Urothelium cell line (cell line): ENCODE measurements at regions not wholly inside any gene's neighbourhood (a gene's known extent, or its start where the extent isn't known, plus 50 kb on each side); places are given as distances from the start of the nearest gene placed in this dataset.
"Not testable (repeated sequence)": the region's sequence is repeated elsewhere in the genome, so short reads cannot be mapped to it uniquely, and the experiment has no call there.

Experiments
- DNase-seq: peaks from one replicate; pipeline ENCODE4 v3.0.0; 2011; ENCODE audit warnings: low spot score, mixed read lengths
- FAIRE-seq: peaks from 2 replicates; lab custom pipeline; 2011; peaks lifted over from hg19 to GRCh38; lab: Jason Lieb, UNC

GRCh38 chr3:177795216-177795615 is 597.9 kb upstream of the TBL1XR1 start:
- FAIRE-seq (no peak), DNase-seq (no peak)

- FAIRE-seq (no peak), DNase-seq (no peak)
These were observed 598.6 kb upstream of the TBL1XR1 start for GRCh38 chr3:177795859-177796258.

DNA sequence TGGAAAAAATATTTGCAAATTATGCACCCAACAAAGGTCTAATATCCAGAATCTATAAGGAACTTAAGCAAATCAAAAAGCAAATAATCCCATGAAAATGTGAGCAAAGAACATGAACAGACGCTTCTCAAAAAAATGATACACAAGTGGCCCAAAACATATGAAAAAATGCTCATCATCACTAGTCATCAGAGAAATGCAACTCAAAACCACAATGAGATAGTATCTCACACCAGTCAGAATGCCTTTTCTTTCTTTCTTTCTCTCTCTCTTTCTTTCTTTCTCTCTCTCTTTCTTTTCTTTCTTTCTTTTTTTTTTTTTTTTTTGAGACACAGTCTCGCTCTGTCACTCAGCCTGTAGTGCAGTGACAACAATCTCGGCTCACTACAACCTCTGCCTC is 602.9 kb upstream of the TBL1XR1 start:
- not testable (repeated sequence) for DNase-seq, FAIRE-seq

- DNase-seq (no peak), FAIRE-seq (no peak)
These were observed 603.3 kb upstream of the TBL1XR1 start for GRCh38 chr3:177800561-177800960.

DNA sequence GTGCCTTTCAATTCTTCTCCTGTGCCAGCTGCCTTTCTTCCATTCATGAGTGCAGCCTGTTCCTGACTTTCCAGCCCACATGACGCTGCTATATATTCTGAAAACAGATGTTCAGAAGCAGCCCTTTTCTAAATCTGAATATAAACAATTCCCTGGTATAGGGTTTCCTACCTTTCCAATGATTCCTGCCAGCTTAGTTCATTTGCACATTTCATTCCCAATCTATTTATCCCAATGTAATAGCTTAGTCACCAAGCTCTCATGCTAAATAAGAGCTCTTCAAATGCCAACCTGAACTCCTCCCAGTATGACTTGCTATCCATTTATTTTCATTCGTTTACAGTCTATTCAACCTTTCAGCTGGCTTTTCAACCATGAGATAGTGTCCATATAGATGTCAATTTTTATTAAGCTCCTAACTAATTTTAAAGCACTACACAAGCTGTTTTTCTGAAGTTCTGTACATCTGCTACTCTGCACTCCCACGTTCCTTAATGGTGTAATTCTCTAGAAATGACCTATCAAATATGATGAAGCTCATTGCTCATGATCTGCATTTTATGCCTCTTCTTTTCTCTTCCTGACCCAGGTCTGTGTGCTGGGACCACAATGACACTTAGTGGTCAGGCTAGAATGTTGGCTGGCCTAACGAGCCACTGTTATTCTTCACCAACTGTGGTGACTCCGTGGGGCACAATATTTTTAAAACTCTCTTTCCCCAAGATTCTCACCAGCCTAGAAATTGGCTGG is 605.0 kb upstream of the TBL1XR1 start:
- DNase-seq: no peak
- FAIRE-seq: no peak

DNA sequence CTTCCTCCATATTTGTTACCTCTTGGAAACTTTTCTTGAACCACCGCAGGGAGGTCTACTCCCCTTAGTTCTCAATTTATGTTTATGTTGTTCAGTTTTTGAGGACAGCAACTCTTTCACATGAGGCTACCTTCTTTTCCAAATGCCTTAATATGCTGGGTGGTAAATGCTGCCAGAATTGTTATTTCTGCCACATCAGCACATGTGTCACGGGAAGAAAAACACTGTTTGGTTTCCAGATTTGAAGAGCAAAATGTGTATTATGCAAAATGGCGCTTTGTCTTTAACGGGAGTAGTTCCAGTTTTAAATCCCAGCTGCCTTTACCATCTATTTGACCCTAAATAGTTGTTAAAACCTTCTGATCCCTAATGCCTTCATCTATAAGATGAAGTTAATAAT is 606.2 kb upstream of the TBL1XR1 start:
- no peak for DNase-seq
- FAIRE-seq: no peak

GRCh38 chr3:177804032-177804431 is 606.8 kb upstream of the TBL1XR1 start:
- DNase-seq (no peak), FAIRE-seq (no peak)

DNA sequence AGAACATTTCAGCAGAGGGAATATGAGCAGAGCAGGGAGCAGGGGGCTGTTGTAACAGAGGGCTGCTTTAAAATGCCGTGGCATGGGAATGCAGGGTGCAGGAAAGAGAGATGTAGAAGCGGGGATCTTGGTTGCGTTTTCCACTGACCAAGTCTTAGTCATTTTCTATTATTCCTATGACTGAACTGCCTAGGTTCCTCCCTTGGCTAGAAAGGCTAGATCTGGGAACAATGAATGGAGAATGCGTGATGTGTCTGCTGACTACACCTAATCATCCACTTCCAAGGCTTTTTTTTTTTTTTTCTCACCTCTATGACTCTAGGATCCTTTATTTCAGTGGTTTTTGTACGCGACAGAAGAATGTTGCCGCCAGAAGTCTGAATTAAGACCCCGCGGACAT is 607.4 kb upstream of the TBL1XR1 start:
- DNase-seq (no peak), FAIRE-seq (no peak)

DNA sequence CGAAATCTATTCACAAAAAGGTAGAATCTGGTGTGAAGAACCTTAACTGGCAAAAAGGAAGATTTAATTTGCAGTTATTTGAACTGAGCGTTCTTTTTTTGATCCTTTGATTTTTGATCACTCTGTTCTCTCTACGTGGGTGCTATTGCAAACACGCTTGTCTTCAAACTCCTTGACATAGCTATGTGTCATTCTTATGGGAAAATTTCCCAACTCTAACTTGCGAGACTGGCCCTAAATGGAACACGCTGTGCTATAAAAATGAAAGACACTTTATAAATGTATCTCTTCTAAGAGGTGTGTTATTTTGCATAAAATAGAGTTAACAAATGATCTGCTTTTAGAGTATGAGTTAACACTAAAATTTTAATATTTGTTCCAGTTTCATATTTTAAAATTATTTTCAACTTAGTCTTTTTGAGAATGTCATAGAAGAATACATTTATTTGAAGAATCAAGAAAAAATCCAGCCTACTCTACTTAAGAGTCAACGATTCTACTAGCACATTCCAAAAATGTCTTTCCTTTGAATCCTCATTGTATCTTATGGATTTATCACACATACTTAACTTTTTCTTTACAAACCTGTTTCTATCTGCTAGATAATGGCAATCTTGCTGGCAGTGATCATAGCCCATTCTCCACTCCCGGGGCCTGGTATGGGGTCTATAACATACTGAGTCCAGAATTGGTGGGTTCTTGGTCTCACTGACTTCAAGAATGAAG is 610.0 kb upstream of the TBL1XR1 start:
- no peak for FAIRE-seq

DNA sequence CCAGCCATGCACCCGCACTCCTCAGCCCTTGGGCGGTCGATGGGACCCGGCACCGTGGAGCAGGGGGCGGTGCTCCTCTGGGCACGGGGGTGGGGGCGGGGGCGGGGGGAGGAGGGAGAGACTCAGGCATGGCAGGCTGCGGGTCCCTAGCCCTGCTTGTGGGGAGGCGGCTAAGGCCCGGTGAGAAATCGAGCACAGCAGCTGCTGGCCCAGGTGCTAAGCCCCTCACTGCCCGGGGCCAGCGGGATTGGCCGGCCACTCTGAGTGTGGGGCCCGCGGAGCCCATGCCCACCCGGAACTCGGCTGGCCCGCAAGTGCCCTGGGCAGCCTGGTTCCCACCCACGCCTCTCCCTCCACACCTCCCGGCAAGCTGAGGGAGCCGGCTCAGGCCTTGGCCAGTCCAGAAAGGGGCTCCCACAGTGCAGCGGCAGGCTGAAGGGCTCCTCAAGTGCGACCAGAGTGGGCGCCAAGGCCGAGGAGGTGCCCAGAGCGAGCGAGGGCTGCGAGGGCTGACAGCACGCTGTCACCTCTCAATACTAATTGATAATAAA is 611.7 kb upstream of the TBL1XR1 start:
- not testable (repeated sequence) for FAIRE-seq, DNase-seq

More for the DNA sequence above, 610.0 kb upstream of the TBL1XR1 start:
- no peak for DNase-seq

DNA sequence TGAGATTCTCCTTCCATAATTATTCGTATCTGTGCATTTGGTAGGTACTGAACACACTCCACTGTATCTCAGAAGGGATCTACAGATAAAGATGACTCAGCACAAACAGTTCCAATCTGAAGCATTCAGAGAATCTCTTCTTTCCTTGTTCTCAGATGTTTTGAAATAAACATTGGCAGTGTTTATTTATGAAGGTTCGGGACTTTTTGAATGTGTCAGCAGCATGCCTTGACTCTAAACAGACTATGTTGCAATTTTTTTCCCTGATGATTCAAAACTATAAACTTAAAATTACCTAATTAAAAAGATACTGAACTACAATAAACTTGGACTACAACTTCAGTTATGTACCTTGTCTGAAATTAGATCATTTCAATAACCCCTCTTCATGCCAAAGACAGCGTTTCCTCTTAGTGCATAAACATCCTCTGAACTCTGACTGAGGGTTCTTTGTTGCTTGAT is 612.9 kb upstream of the TBL1XR1 start:
- DNase-seq: peak; percentile 32
- FAIRE-seq: no peak

DNA sequence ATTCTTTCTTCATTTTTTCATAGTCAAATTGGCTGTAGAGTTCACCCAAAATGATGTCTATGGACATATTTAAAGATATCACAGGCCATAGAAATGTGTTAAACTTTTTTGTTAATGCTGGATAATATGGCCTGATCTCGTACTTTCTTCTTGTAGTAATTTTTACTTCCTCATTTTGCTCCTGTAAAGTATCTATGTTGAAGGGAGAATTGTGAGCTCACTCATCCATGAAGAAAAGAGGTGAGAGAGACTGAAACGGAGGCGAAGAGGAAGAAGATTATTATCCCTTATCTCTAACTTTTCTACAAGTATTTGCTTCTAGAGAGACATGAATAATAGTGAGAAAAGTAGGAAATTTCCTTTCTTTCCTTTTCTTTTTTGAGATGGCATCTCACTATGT is 613.8 kb upstream of the TBL1XR1 start:
- DNase-seq: no peak
- FAIRE-seq: no peak

GRCh38 chr3:177811835-177812234 is 614.6 kb upstream of the TBL1XR1 start:
- no peak for FAIRE-seq
- DNase-seq: no peak

GRCh38 chr3:177812492-177812891 is 615.2 kb upstream of the TBL1XR1 start:
- no peak for DNase-seq
- no peak for FAIRE-seq

DNA sequence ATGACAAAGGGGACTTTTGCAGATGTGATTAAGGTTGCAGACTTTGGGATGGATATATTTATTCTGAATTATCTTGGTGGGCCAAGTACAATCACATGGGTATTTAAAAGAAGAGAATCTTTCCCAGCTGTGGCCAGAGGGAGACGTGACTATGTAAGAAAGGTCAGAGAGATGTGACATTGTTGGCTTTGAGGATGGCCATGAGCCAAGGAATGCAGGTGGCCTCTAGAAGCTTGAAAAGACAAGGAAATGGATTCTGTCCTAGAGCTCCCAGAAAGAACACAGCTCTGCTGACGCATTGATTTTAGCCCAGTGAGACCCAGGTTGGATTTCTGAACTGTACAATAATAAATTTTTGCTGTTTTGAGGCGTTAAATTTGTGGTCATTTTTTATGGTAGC is 616.0 kb upstream of the TBL1XR1 start:
- DNase-seq (peak; percentile 30), FAIRE-seq (no peak)

DNA sequence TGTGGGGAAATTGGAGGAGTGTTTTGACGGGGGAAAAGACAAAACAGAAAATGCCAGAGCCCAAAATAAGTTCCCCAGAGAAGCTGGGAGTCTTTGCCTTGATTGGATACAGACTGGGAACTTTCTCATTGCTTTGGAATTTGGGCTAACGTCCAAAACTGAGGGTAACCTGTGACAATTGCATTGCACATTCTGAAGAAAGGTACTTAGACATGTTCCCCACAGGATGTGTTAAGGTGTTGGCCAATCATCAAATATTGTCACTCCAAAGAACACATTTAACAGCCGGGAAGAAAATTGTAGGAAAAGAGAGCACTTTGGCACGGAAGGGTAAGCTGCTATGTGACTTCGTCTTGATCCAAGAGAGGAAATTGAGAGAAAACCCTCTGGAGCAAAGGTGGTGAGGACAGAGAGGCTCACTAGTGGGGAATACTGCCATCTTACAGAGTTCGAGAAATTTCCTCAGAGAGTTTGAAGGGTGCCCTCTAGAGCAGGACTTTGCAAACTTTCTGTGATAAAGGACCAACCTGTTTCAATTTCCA is 619.5 kb upstream of the TBL1XR1 start:
- peak; percentile 82 for DNase-seq
- FAIRE-seq: peak; percentile 59

DNA sequence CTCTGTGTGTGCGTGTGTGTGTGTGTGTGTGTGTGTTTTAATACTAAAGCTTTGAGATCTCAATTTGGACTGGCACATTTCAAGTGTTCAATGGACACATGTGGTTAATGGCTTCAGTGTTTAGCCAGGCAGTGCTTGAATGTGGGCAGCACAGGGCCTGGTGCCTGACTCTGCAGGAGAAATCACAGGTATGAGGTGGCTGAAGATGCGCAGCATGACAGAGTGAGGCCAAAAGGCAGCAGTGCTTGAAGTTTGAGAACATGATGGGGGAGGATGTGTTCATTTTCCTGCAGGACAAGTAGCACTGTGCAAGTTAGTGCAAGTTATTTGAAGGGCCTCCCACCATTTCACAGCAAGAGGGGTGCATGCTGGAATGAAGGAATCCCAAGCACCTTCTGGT is 620.5 kb upstream of the TBL1XR1 start:
- DNase-seq (no peak), FAIRE-seq (no peak)

DNA sequence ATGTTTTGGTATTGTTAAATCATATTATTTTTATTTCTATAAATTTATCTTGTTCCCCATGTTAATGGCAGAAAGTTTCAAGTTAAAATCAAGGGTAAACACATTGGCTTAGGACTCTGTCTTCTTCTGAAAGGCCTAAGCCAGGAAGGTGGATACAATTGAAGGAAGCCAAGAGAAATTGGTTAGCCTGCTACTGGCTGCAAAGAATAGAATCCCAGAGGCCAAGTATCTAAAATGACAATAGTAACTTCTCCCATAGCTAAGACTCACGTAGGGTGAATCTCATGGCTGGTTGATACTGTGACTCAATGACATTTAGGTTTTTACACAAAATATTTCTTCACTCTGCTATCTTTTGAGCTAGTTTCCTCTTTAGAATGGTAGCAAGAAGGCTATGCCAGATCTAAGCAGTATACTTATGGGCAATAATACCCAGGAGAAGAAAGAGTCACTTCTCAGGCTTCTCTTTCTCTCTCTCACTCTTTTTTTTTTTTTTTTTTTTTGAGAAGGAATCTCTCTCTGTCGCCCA is 621.5 kb upstream of the TBL1XR1 start:
- no peak for DNase-seq

GRCh38 chr3:177820683-177821316 is 623.5 kb upstream of the TBL1XR1 start:
- DNase-seq (no peak), FAIRE-seq (no peak)

More for the DNA sequence above, 621.5 kb upstream of the TBL1XR1 start:
- no peak for FAIRE-seq

GRCh38 chr3:177822681-177823096 is 625.4 kb upstream of the TBL1XR1 start:
- FAIRE-seq: no peak

DNA sequence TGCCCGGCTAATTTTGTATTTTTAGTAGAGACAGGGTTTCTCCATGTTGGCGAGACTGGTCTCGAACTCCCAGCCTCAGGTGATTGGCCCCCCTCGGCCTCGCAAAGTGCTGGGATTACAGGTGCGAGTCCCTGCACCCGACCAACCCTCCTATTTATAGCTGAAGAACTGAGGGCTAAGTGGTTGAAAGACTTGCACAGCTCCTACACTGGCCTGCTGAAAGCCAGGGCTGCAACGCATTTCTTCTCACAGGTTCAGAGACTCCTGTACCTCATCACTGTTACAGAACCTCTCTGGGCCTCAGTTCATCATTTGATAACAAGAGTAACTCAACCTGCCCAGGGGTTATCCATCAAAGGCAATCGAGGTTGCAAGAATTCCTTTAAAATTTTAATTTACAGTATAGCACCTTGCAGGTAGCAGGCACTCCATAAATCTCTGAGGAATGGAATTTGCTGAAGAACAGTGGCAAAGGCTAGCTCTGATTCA is 626.5 kb upstream of the TBL1XR1 start:
- DNase-seq (no peak), FAIRE-seq (no peak)

More at GRCh38 chr3:177822681-177823096, 625.4 kb upstream of the TBL1XR1 start:
- no peak for DNase-seq
